ENCODE measurements at regions not wholly inside any gene's neighbourhood (a gene's known extent, or its start where the extent isn't known, plus 50 kb on each side); places are given as distances from the start of the nearest gene placed in this dataset.

GRCh38 chr12:62192903-62193250 lies 67.3 kb upstream of the USP15 start:
- TF ChIP-seq CTCF (conservative IDR thresholded peaks at IDR 0.05 in 1 of 2, IDR thresholded peaks at IDR 0.05 in 1 of 2; ENCODE audit: low read depth in 1 of 2, low read length in 2 of 2) = no peak
- no peak for TF ChIP-seq EZH2 (IDR thresholded peaks at IDR 0.05; ENCODE audit: low read length, missing control alignments)

Data from fibroblast of lung (primary cell).